ENCODE measurements at regions not wholly inside any gene's neighbourhood (a gene's known extent, or its start where the extent isn't known, plus 50 kb on each side); places are given as distances from the start of the nearest gene placed in this dataset.

DNA sequence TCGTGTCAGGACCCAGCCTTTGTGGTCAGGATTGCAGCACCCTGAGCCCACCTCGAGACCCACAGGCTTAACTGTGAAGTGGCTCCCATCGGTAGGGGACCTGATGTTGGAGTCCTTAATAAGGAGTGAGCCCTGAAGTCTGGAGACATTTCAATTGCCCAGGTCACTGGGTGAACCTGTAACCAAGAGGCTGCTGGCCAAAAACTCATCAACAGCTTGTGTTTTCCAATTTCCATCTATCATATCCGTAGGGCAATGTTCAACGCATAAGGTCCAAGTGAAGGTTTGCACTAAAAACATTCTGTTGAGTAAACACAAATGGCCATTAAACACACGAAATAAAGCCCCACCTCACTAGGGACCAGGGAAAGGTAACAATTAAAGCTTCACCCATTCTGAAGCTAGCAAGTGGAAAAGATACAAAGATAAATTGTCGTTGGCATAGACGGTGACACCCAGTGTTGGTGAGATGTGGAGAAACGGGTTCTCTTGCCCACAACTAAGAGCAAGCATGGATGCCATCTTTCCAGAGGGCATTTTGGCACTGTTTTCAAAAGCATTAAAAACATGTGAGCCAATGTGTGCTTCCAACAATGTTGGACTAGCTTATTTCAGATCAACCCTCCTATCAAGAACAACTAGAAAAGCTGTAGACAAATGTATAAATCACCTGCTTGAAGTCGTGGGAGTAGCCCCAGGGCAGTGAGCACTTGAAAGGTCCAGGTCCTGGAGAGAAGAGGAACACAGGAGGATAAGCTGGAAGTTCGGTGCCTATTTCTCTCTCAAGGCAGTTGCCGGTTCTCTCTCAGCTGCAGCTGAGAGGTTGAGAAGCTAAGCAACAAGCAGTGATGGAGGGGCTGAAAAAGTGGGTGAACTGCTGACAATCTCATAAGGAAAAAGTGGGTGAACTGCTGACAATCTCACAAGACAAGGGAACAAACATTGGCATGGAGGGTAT lies 56.3 kb upstream of the PCSK6 start:
- no peaks in the 10 kb centered on the region for H3K4me1 ChIP-seq (ENCODE audit: insufficient read depth, low read length)

DNA sequence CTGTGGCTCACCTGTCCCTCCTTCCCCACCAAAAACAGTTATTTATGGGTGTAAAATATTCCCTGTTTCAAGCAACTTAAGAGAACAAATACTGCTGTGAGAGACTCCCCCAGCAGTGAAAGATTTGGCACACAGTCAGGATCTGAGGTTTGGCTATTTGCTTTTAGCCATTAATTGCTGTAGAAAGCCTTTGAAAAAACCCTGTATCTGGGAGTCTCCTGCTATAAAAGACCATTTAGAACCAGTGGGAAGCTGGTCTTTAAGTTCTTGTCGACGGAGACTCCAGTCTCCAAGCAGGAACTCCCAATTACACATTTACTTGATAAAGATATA lies 55.1 kb upstream of the PCSK6 start:
- Histone ChIP-seq H3K4me3 (ENCODE audit: insufficient read depth, low read length) (no peak overlapping the region), H3K4me1 (ENCODE audit: insufficient read depth, low read length) (no peaks in the 10 kb centered on the region), H3K36me3 (ENCODE audit: insufficient read depth, low read length) (no peaks in the 10 kb centered on the region), H2AFZ (ENCODE audit: low read length) (no peak overlapping the region), H3K79me2 (ENCODE audit: insufficient read depth, low read length) (no peaks in the 10 kb centered on the region), H4K20me1 (ENCODE audit: insufficient read depth, low read length) (no peaks in the 10 kb centered on the region), H3K4me2 (ENCODE audit: insufficient read depth, low read length) (no peak overlapping the region), H3K9me3 (ENCODE audit: low read depth, low read length) (no peaks in the 10 kb centered on the region), H3K27ac (ENCODE audit: low read depth, low read length) (no peak overlapping the region), H3K27me3 (ENCODE audit: insufficient read depth, low read length) (peaks cover 35% of the 10 kb centered on the region)
- TF ChIP-seq, protein P1, sequence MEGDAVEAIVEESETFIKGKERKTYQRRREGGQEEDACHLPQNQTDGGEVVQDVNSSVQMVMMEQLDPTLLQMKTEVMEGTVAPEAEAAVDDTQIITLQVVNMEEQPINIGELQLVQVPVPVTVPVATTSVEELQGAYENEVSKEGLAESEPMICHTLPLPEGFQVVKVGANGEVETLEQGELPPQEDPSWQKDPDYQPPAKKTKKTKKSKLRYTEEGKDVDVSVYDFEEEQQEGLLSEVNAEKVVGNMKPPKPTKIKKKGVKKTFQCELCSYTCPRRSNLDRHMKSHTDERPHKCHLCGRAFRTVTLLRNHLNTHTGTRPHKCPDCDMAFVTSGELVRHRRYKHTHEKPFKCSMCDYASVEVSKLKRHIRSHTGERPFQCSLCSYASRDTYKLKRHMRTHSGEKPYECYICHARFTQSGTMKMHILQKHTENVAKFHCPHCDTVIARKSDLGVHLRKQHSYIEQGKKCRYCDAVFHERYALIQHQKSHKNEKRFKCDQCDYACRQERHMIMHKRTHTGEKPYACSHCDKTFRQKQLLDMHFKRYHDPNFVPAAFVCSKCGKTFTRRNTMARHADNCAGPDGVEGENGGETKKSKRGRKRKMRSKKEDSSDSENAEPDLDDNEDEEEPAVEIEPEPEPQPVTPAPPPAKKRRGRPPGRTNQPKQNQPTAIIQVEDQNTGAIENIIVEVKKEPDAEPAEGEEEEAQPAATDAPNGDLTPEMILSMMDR (IDR thresholded peaks at IDR 0.05; ENCODE audit: extremely low read depth, low read depth, low read length), result no peak
- DNase-seq (ENCODE audit: insufficient read length, low spot score, missing footprints), result peak; percentile 73

More for the DNA sequence above, 56.3 kb upstream of the PCSK6 start:
- Histone ChIP-seq H3K27ac (ENCODE audit: low read depth, low read length) (no peak overlapping the region), H4K20me1 (ENCODE audit: insufficient read depth, low read length) (no peaks in the 10 kb centered on the region), H2AFZ (ENCODE audit: low read length) (no peak overlapping the region), H3K9me3 (ENCODE audit: low read depth, low read length) (no peaks in the 10 kb centered on the region), H3K4me3 (ENCODE audit: insufficient read depth, low read length) (no peak overlapping the region), H3K79me2 (ENCODE audit: insufficient read depth, low read length) (no peaks in the 10 kb centered on the region), H3K36me3 (ENCODE audit: insufficient read depth, low read length) (no peaks in the 10 kb centered on the region), H3K27me3 (ENCODE audit: insufficient read depth, low read length) (peaks cover 42% of the 10 kb centered on the region), H3K4me2 (ENCODE audit: insufficient read depth, low read length) (no peak overlapping the region)
- TF ChIP-seq, protein P1 (IDR thresholded peaks at IDR 0.05; ENCODE audit: extremely low read depth, low read depth, low read length), result no peak
- DNase-seq (ENCODE audit: insufficient read length, low spot score, missing footprints), result peak; percentile 67

DNA sequence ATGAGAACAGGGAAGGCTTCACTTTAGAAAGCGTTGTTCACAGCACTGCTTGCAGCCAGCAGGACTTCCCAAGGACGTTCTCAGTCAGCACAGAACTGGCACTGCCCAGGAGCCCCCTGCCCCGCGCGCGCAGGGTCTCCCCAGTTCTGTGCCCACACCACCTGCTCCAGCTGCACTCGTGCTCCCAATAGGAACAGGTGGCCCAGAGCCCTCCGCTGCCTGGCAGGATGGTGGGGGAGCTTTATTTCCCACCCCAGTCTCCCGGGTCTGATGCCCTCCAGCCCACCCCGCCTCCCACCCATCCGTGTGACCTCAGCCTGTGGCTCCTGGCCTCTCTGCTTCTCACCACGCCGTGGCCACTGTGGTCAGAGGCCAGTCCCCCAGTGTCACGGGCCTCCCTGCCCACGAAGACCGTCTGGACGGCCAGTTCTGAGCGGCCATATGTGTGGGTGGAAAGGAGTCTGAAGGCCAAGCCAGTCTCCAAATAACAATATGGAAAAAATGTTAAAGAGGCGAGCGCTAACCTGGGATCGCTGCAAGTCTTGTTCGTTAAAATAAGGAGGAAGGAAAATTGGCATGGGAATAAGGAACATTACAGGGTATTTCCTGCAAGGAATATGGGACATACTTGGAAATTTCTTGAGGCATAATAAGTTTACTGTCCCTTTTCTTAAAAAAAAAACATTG lies 54.6 kb upstream of the PCSK6 start:
- Histone ChIP-seq H3K9me3 (ENCODE audit: low read depth, low read length) (no peaks in the 10 kb centered on the region), H3K27me3 (ENCODE audit: insufficient read depth, low read length) (peaks cover 34% of the 10 kb centered on the region), H3K4me1 (ENCODE audit: insufficient read depth, low read length) (no peaks in the 10 kb centered on the region), H4K20me1 (ENCODE audit: insufficient read depth, low read length) (no peaks in the 10 kb centered on the region), H3K36me3 (ENCODE audit: insufficient read depth, low read length) (no peaks in the 10 kb centered on the region), H3K27ac (ENCODE audit: low read depth, low read length) (no peak overlapping the region), H3K4me2 (ENCODE audit: insufficient read depth, low read length) (no peak overlapping the region), H3K79me2 (ENCODE audit: insufficient read depth, low read length) (no peaks in the 10 kb centered on the region), H2AFZ (ENCODE audit: low read length) (no peak overlapping the region), H3K4me3 (ENCODE audit: insufficient read depth, low read length) (no peak overlapping the region)
- TF ChIP-seq, protein P1 (IDR thresholded peaks at IDR 0.05; ENCODE audit: extremely low read depth, low read depth, low read length), result no peak
- DNase-seq (ENCODE audit: insufficient read length, low spot score, missing footprints), result peak; percentile 64

GRCh38 chr15:101543431-101543830 lies 53.9 kb upstream of the PCSK6 start:
- H2AFZ ChIP-seq (ENCODE audit: low read length), result no peak overlapping the region
- no peak overlapping the region for H3K4me3 ChIP-seq (ENCODE audit: insufficient read depth, low read length)
- H3K9me3 ChIP-seq (ENCODE audit: low read depth, low read length), result no peaks in the 10 kb centered on the region
- H3K27me3 ChIP-seq (ENCODE audit: insufficient read depth, low read length), result peaks cover 32% of the 10 kb centered on the region
- H3K36me3 ChIP-seq (ENCODE audit: insufficient read depth, low read length), result no peaks in the 10 kb centered on the region
- DNase-seq (ENCODE audit: insufficient read length, low spot score, missing footprints), result peak; percentile 58
- H3K79me2 ChIP-seq (ENCODE audit: insufficient read depth, low read length), result no peaks in the 10 kb centered on the region
- TF ChIP-seq, protein P1 (IDR thresholded peaks at IDR 0.05; ENCODE audit: extremely low read depth, low read depth, low read length), result no peak
- no peak overlapping the region for H3K4me2 ChIP-seq (ENCODE audit: insufficient read depth, low read length)
- no peaks in the 10 kb centered on the region for H4K20me1 ChIP-seq (ENCODE audit: insufficient read depth, low read length)
- H3K27ac ChIP-seq (ENCODE audit: low read depth, low read length), result no peak overlapping the region
- no peaks in the 10 kb centered on the region for H3K4me1 ChIP-seq (ENCODE audit: insufficient read depth, low read length)
